Activated CD8-positive, alpha-beta T cell treated with anti-CD3 and anti-CD28 coated beads for 36 hours (primary cell): ENCODE measurements at regions not wholly inside any gene's neighbourhood (a gene's known extent, or its start where the extent isn't known, plus 50 kb on each side); places are given as distances from the start of the nearest gene placed in this dataset.
"Not testable (repeated sequence)": the region's sequence is repeated elsewhere in the genome, so short reads cannot be mapped to it uniquely, and the experiment has no call there.

Experiments used
- ATAC-seq: fragments of 200-7000 bp; cut with Tn5 transposase; one replicate; pipeline ENCODE4 v1.10.0; 2021; ENCODE audit warnings: mild to moderate bottlenecking, moderate library complexity
- CTCF ChIA-PET: fragments of 350-600 bp; sonication (Branson Sonifier 250); formaldehyde crosslinking; loops from one replicate; lab custom pipeline; 2021; ENCODE audit warnings: antibody characterized with exemption; lab: Charles Lee
- POLR2A ChIA-PET: fragments of 350-600 bp; sonication (Branson Sonifier 250); formaldehyde crosslinking; loops from one replicate; lab custom pipeline; 2021; ENCODE audit warnings: antibody characterized with exemption; lab: Charles Lee
- DNase-seq: peaks from one replicate; pipeline ENCODE4 v3.0.0-alpha.2; 2020
- H3K27ac Mint-ChIP-seq: one replicate; pipeline ENCODE4 v1.8.0; 2021; ENCODE audit warnings: mild to moderate bottlenecking, mixed read lengths
- H3K27me3 Mint-ChIP-seq: one replicate; pipeline ENCODE4 v1.8.0; 2021; ENCODE audit warnings: mixed read lengths
- H3K36me3 Mint-ChIP-seq: one replicate; pipeline ENCODE4 v1.8.0; 2021; ENCODE audit warnings: low read depth, mixed read lengths
- H3K4me1 Mint-ChIP-seq: one replicate; pipeline ENCODE4 v1.8.0; 2021; ENCODE audit warnings: low read depth, mixed read lengths
- H3K4me3 Mint-ChIP-seq: one replicate; pipeline ENCODE4 v1.8.0; 2021; ENCODE audit warnings: mild to moderate bottlenecking, moderate library complexity, mixed read lengths
- H3K9me3 Mint-ChIP-seq: one replicate; pipeline ENCODE4 v1.8.0; 2021; ENCODE audit warnings: mixed read lengths
- CTCF ChIP-seq: fragments of 200-600 bp; IDR thresholded peaks from one replicate; pipeline ENCODE4 v1.8.0; 2022; ENCODE audit warnings: antibody characterized with exemption, mild to moderate bottlenecking
- intact Hi-C: fragments of 100-400 bp; cut with micrococcal nuclease; formaldehyde crosslinking; loops from one replicate; pipeline ENCODE4 v1.10.0; 2022

- Mint-ChIP-seq H3K9me3 (peaks cover 6% of the 10 kb centered on the region), H3K4me1 (no peaks in the 10 kb centered on the region), H3K27ac (no peak overlapping the region), H3K4me3 (no peak overlapping the region), H3K36me3 (no peaks in the 10 kb centered on the region), H3K27me3 (peaks cover 2% of the 10 kb centered on the region)
- no peak for TF ChIP-seq CTCF
- ATAC-seq: no peak
- intact Hi-C loops: no loop called here
- no peak for DNase-seq
- ChIA-PET POLR2A (no interaction called here), CTCF (no interaction called here)
Observed at GRCh38 chr16:17963185-17963836, 373.2 kb downstream of the NPIPA8 start.

- intact Hi-C loops: no loop called here
- DNase-seq (no peak), ATAC-seq (no peak)
- ChIA-PET CTCF (no interaction called here), POLR2A (no interaction called here)
- peaks cover 2% of the 10 kb centered on the region for H3K27me3 Mint-ChIP-seq
- H3K36me3 Mint-ChIP-seq: no peaks in the 10 kb centered on the region
- H3K4me1 Mint-ChIP-seq: no peaks in the 10 kb centered on the region
- no peak overlapping the region for H3K4me3 Mint-ChIP-seq
- TF ChIP-seq CTCF: no peak
- peaks cover 6% of the 10 kb centered on the region for H3K9me3 Mint-ChIP-seq
- no peak overlapping the region for H3K27ac Mint-ChIP-seq
Observed at GRCh38 chr16:17962726-17963125, 373.8 kb downstream of the NPIPA8 start.

- H3K27me3 Mint-ChIP-seq, CTCF ChIA-PET, H3K27ac Mint-ChIP-seq, H3K4me3 Mint-ChIP-seq, intact Hi-C loops, H3K9me3 Mint-ChIP-seq, ATAC-seq, H3K36me3 Mint-ChIP-seq, POLR2A ChIA-PET, H3K4me1 Mint-ChIP-seq, DNase-seq: not testable (repeated sequence)
Observed at GRCh38 chr16:17961822-17962221, 374.7 kb downstream of the NPIPA8 start.

- CTCF ChIA-PET: no interaction called here
- peaks cover 36% of the 10 kb centered on the region for H3K27me3 Mint-ChIP-seq
- no peak for DNase-seq
- no peaks in the 10 kb centered on the region for H3K36me3 Mint-ChIP-seq
- no peak overlapping the region for H3K4me3 Mint-ChIP-seq
- no peaks in the 10 kb centered on the region for H3K9me3 Mint-ChIP-seq
- no peak for TF ChIP-seq CTCF
- H3K4me1 Mint-ChIP-seq: no peaks in the 10 kb centered on the region
- intact Hi-C loops: loop anchor here (10.0 kb wide), 1 partner anchor 63 kb away; no protein-coding TSS in a partner anchor
- POLR2A ChIA-PET: no interaction called here
- H3K27ac Mint-ChIP-seq: no peak overlapping the region
- no peak for ATAC-seq
Observed at GRCh38 chr16:17951378-17951777, 385.2 kb downstream of the NPIPA8 start.

GRCh38 chr16:17949982-17950250 lies 386.6 kb downstream of the NPIPA8 start:
- Mint-ChIP-seq H3K36me3 (no peaks in the 10 kb centered on the region), H3K27ac (no peak overlapping the region), H3K4me3 (no peak overlapping the region), H3K4me1 (no peaks in the 10 kb centered on the region), H3K9me3 (no peaks in the 10 kb centered on the region), H3K27me3 (peaks cover 42% of the 10 kb centered on the region)
- no peak for DNase-seq
- CTCF ChIA-PET: interaction anchor here (1.2 kb wide), 1 partner anchor 28 kb away, joined by 5 read pairs; no protein-coding TSS in a partner anchor
- intact Hi-C loops: loop anchor here (10.0 kb wide), 1 partner anchor 65 kb away; no protein-coding TSS in a partner anchor
- POLR2A ChIA-PET: no interaction called here
- TF ChIP-seq CTCF: no peak
- no peak for ATAC-seq
